Dedifferentiated amniotic fluid mesenchymal stem cell (primary cell): ENCODE measurements at regions not wholly inside any gene's neighbourhood (a gene's known extent, or its start where the extent isn't known, plus 50 kb on each side); places are given as distances from the start of the nearest gene placed in this dataset.

ENCODE experiments used
- DNase-seq: peaks from one replicate; pipeline ENCODE4 v3.0.0-alpha.2; 2016; ENCODE audit errors: extremely low spot score

- DNase-seq: no peak
These were observed 553.1 kb downstream of the EFNB2 start for GRCh38 chr13:105982219-105982930.

GRCh38 chr13:105979131-105980011 is 556.1 kb downstream of the EFNB2 start:
- DNase-seq: no peak

GRCh38 chr13:105974380-105974779 is 561.1 kb downstream of the EFNB2 start:
- DNase-seq: no peak

- no peak for DNase-seq
These were observed 562.5 kb downstream of the EFNB2 start for GRCh38 chr13:105972811-105973590.

GRCh38 chr13:105972306-105972721 is 563.1 kb downstream of the EFNB2 start:
- no peak for DNase-seq

- DNase-seq: no peak
These were observed 563.7 kb downstream of the EFNB2 start for GRCh38 chr13:105971738-105972137.

GRCh38 chr13:105971312-105971711 is 564.1 kb downstream of the EFNB2 start:
- DNase-seq: no peak

GRCh38 chr13:105969761-105970160 is 565.7 kb downstream of the EFNB2 start:
- no peak for DNase-seq

GRCh38 chr13:105965910-105966309 is 569.6 kb downstream of the EFNB2 start:
- DNase-seq: no peak

- DNase-seq: no peak
These were observed 573.4 kb downstream of the EFNB2 start for GRCh38 chr13:105962080-105962479.

- no peak for DNase-seq
These were observed 574.0 kb downstream of the EFNB2 start for GRCh38 chr13:105961438-105961837.

GRCh38 chr13:105960326-105960725 is 575.1 kb downstream of the EFNB2 start:
- DNase-seq: no peak

GRCh38 chr13:105959876-105960275 is 575.6 kb downstream of the EFNB2 start:
- no peak for DNase-seq

- no peak for DNase-seq
These were observed 577.6 kb downstream of the EFNB2 start for GRCh38 chr13:105957769-105958438.

- no peak for DNase-seq
These were observed 578.5 kb downstream of the EFNB2 start for GRCh38 chr13:105956921-105957320.

- no peak for DNase-seq
These were observed 582.5 kb downstream of the EFNB2 start for GRCh38 chr13:105952973-105953290.

- no peak for DNase-seq
These were observed 583.1 kb downstream of the EFNB2 start for GRCh38 chr13:105952233-105952972.

GRCh38 chr13:105948143-105948542 is 587.3 kb downstream of the EFNB2 start:
- DNase-seq: no peak

GRCh38 chr13:105940882-105941281 is 594.6 kb downstream of the EFNB2 start:
- no peak for DNase-seq

GRCh38 chr13:105937451-105937850 is 598.0 kb downstream of the EFNB2 start:
- no peak for DNase-seq

- no peak for DNase-seq
These were observed 598.6 kb downstream of the EFNB2 start for GRCh38 chr13:105936816-105937215.
